Stimulated activated CD8-positive, alpha-beta memory T cell treated with anti-CD3 and anti-CD28 coated beads, Interleukin-2, amount 100 ng/mL, for 48 hours (primary cell): ENCODE measurements at regions not wholly inside any gene's neighbourhood (a gene's known extent, or its start where the extent isn't known, plus 50 kb on each side); places are given as distances from the start of the nearest gene placed in this dataset.

ENCODE experiments used
- DNase-seq, 2 donors: peaks; one replicate each; pipeline ENCODE4 v3.0.0-alpha.2; 2020; ENCODE audit warnings: low read depth in 2 of 2

DNA sequence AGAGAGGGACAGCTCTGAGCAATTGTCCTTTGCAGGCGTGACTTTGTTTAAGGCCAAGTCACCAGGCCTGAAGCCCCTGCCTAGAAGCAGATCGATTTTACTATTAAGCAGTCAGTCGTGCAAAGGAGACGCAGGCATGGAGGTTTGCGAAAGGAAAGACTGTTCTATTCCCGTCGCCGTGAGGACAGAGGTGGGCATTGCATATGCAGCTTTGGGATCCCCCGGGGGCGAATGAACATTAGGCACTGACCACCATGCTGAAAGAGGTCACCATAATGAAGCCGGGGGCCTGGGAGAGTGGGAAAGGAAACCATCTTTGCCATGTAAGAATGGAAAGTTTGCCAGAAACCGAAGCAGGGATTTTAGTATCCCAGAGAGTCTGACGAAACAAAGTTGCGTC lies 231.6 kb downstream of the BCL11A start:
- DNase-seq, result no peak

DNA sequence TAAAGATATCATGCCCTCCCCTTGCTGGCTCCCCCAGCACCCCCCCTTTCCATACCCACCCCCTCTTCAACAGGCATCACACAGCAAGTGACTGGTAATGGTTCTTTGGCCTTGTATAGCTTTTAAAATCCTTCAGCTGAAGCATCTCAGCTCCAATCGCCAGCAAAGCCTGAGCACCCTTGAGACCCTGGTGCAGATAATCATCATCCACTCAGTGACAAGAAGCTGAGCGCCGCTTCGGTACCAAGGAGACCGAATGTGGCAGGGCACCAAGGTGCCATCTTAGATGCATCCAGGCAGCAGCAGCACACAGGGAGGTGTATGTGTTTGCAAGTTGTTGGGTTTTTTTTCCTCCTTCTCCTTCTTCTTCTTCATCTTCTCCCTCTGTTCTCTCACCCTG lies 232.7 kb downstream of the BCL11A start:
- DNase-seq, result no peak

DNA sequence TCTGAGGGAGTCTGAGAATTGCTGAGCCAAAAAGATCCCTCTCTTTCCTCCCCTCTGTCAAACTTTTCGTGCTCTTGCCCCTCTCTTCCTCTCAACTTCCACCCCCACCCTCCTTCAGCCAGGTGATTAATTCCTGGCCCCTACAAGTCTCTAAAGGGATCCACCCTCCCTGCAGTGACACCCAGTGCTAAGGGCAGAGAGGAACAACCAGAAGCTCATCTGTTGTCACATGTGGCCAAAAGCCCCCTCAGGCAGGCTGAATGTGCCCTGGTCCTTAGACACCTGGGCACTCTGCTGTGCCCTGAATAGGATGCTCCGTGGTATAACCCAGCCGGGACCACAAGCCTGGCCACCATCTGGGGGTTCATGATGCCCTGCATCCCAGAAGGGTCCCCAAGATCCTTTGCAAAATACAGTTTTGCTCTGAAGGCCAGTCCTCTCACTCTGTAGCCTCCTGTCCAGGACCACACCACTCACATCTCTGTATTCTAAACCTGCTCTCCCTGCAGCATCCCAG lies 234.4 kb downstream of the BCL11A start:
- DNase-seq, result no peak

- no peak for DNase-seq
Measured at GRCh38 chr2:60318544-60318943, 234.9 kb downstream of the BCL11A start.

- no peak for DNase-seq
Measured at GRCh38 chr2:60317844-60318243, 235.6 kb downstream of the BCL11A start.

DNA sequence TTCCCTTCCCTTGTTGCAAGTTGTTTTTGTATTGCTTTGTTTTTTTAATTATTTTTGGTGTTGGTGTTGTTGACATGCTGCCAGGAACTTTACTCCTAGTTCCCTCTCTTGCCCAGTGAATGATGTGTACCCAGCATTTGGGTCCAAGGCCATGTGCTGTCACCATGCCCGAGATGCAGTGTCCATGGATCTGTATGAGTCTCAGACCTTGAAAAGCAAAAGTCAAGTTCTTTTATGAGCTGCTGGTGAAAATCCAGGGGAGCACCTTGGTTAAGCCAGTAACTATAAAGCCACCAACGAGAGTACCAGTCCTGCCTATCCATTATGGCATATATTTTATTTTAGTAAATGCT lies 236.4 kb downstream of the BCL11A start:
- no peak for DNase-seq

GRCh38 chr2:60316381-60317033 lies 236.9 kb downstream of the BCL11A start:
- DNase-seq, result no peak

DNA sequence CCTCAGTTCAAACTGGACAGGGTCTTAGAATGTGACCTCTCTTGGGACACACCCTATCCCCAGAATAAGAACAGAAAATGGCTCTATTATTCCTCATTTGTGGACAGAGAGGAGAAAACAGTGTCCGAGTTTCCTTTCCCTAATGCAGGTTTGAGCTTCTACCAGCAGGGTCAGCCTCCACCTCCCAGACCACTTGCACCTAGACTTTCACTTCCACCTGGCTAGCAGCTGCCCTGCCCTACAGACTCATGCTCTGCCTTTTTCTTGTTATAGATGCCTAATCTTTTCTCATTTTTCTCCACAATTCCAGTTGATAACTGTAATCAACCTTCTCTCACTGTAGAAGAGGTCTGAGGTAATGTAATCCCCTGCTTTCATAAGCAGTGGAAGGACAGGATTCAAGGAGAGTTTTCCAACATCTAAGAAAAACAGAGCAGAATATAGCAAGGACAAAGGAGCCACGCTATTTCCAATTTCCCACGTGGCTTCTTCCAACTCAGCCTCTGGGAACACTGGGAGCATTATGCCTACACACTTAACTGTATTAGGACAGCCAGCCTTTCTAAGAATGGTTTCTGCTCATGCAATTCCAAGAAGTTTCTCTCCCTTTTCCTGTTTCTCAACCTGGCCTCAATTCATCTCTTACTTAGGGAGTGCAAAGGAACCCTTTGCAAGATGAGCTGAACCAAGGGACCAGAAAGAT lies 239.8 kb downstream of the BCL11A start:
- no peak for DNase-seq

DNA sequence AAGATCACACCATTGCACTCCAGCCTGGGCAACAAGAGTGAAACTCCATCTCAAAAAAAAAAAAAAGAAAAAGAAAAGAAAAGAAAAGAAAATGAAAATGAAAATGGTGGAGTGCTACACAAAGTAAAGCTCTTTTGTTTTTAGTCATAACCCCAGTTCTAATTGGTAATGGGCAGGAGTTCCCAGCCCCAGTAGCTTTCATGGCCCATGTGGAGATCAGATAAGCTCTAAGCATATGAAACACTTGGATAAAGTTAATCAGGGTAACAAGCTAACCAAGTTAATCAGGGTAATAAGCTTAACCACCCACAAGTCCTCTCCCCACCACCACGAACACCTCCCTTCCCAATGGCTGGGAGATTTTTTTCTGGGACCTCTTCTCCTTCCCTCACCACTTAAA lies 240.8 kb downstream of the BCL11A start:
- no peak for DNase-seq

GRCh38 chr2:60311524-60311923 lies 241.9 kb downstream of the BCL11A start:
- no peak for DNase-seq

- no peak for DNase-seq
Measured at GRCh38 chr2:60309941-60310660, 243.4 kb downstream of the BCL11A start.

DNA sequence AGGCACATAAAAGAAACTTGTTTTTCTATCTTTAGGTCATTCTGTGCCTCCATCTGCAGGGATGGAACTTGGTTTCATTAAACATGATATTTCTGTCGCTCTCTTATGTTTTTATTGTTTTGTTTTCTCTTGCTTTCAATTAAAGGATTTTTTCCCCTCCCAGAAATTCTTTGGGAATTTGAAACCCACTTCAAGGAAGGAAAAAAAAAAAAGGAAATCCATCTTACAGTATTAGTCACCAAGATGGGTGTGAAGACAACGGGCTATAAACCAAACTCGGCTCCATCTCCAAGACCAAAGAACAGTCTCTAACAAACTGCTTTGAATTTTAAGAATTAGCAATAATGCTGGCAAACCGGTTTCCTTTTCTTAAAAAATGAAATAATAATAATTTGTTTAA lies 244.1 kb downstream of the BCL11A start:
- DNase-seq, result no peak

- DNase-seq, result no peak
Measured at GRCh38 chr2:60306267-60306861, 247.1 kb downstream of the BCL11A start.

DNA sequence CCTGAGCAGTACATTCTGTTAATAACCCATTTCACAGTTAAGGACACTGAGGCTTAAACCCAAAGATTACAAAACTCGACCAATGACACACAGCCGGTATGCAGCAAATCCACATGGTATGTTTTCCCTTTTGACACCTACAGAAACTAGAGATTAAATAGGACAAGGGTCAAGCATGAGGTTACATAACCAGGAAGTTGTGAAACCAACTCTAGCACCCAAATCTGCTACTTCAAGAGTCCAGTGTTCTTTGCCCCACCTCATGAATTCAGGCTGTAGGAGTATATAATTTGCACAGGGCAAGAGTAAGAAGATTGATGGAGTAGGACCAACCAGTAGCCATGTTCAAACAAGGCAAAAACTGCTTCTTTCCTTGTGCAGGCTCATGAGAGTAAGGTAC lies 249.8 kb downstream of the BCL11A start:
- no peak for DNase-seq

DNA sequence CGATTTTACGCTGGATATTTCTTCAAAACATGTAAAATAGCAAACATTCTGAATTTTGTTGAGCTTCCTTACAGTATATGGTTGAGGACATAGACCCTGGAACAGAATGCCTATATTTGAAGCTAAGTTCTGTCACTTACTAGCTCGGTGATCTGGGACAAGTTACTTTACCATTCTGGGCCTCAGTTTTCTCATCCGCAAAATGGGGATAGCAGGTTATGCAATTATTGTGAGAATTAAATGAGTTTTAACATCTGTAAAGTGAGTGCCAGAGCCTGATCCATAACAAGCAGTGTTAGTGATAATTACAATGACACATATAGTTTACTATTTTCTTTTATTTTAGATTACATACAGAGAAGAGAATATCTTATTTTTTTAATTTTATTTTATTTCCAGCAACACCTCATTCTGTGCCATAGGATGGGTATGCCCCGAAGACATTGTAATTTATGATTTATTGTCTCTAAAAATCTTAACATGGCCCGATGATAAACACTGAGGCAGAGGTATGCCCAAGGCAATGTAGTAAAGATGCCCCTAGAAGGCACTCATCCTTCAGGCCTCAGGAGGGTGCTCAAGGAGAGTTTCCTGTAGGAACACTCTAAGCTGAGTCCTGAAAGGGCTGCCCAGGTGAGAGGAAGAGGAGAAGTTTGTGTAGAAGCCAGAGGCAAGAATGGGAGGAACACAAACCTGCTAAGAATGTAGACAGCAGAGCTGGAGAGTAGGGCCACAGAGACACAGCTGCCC lies 250.9 kb downstream of the BCL11A start:
- no peak for DNase-seq

DNA sequence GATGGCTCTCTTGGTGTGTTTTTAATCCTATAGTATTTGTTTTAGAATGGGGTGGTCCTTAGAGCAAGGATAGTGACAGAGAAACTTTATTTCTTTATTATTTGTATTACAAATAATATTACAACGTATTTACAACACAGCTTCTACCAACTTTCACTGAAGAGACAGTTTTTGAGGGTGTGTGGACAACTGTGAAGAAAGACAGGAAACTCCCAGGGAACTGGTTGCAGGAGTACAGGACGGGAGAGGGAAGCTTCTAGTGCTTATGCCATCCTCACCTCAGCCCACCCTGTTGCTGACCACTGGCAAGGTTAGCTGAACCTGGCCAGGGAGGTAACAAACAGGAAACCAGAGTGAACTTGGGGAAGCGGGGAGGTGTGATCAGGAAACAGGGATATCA lies 251.7 kb downstream of the BCL11A start:
- DNase-seq, result no peak

DNA sequence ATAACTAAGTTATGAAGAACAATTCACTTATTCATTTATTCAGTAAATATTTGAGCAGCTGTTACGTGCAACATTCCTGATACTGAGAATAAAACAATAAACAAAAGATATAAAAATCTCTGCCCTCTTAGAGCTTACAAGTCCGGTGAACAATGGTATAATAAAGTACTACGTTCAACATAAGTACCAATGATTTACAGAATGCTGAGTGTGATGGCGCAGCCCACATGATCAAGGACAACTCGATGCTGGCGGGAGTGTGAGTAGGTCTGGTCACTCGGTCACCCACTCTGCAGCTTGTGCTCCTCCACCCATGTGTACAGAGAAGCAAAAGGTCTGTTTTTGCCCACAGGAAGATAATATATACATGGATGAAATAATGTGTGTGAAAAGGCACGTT lies 254.3 kb downstream of the BCL11A start:
- DNase-seq, result no peak

DNA sequence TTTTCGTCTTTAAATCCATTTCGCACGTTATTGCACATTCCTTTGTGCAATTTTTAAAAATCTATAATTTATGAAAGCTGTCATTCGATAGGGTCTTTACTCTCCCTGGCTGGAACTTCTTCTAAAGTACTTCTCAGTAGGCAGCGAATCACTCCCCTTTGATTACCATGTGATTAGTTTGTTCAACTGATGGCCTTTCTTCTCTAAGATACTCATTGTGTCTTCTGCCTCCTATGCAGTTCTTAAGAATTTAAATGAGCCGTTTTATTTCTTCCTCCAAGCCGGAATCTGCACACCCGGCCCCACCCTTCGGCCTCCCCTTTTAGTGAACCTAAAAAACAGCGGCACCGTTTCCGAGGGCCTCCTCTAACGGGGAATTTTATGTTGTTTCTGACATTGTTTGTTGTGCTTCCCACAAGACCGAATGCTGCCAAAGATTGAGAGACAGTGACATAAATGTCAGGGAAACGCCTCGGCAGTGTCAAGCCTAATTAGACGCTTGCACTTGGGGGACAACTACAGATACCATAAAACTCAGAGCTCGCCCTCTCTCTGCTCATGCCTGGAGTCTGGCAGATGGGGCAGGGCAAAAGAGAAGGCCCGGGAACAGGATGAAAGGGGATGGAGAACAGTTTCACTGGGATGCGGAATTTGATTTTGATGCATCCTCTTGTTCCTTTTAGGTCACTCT lies 255.3 kb downstream of the BCL11A start:
- DNase-seq, result no peak

GRCh38 chr2:60297296-60298005 lies 256.0 kb downstream of the BCL11A start:
- DNase-seq, result no peak

- no peak for DNase-seq
Measured at GRCh38 chr2:60296219-60296955, 257.1 kb downstream of the BCL11A start.
